ENCODE measurements at regions not wholly inside any gene's neighbourhood (a gene's known extent, or its start where the extent isn't known, plus 50 kb on each side); places are given as distances from the start of the nearest gene placed in this dataset.
"Not testable (repeated sequence)": the region's sequence is repeated elsewhere in the genome, so short reads cannot be mapped to it uniquely, and the experiment has no call there.

DNA sequence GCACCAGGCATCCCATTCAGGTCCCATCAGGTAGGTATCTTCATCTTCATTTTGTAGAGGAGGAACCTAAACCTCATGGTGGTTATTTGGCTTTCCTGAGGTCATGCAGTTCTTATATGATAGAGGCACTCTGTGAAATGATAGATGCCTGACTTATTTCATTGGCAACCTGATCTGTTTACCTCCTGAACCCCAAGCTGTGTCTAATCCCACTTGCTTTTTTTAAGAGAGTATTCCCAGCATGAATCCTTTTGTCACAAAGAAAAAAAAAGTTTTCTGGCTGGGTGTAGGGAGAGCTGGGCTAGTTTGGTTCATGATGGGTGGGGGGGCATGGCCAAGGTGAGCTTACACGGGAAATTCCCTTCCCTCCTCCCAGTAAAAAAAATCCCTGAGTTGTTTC is 154.2 kb downstream of the TENT5C start:
- Histone ChIP-seq H3K4me3 (ENCODE audit: low read length) (0 out of 2 replicates have a peak overlapping the region, but pooled peaks have one; percentile 13), H3K9ac (ENCODE audit: low read length) (peak overlapping the region; percentile 9; the same call in 1 of the 2 replicates), H3K27me3 (replicated peaks; ENCODE audit: insufficient read depth, low read length) (no peaks in the 10 kb centered on the region), H3K9me2 (replicated peaks; ENCODE audit: insufficient read depth, low read length) (no peaks in the 10 kb centered on the region), H3K36me3 (replicated peaks; ENCODE audit: insufficient read depth, low read length) (no peaks in the 10 kb centered on the region), H3K9me3 (replicated peaks; ENCODE audit: insufficient read depth, low read length) (no peaks in the 10 kb centered on the region), H3K4me2 (ENCODE audit: low read depth, low read length) (peak overlapping the region; percentile 83), H3F3A (ENCODE audit: insufficient read depth, low read length) (peaks cover 23% of the 10 kb centered on the region), H4K20me1 (ENCODE audit: insufficient read depth, low read length) (no peaks in the 10 kb centered on the region), H2AFZ (ENCODE audit: low read length) (no peak overlapping the region), H3K27ac (ENCODE audit: low read length) (peak overlapping the region; percentile 90), H3K79me2 (ENCODE audit: low read length) (peaks cover 32% of the 10 kb centered on the region), H3K4me1 (ENCODE audit: low read length) (peaks cover 35% of the 10 kb centered on the region)
- no peak for DNase-seq
- TF ChIP-seq EZH2phosphoT487 (IDR thresholded peaks at IDR 0.05; ENCODE audit: low read length): no peak
- TF ChIP-seq EZH2 (optimal IDR thresholded peaks at IDR 0.05; ENCODE audit: low read depth, low read length): no peak
- TF ChIP-seq, protein P1, sequence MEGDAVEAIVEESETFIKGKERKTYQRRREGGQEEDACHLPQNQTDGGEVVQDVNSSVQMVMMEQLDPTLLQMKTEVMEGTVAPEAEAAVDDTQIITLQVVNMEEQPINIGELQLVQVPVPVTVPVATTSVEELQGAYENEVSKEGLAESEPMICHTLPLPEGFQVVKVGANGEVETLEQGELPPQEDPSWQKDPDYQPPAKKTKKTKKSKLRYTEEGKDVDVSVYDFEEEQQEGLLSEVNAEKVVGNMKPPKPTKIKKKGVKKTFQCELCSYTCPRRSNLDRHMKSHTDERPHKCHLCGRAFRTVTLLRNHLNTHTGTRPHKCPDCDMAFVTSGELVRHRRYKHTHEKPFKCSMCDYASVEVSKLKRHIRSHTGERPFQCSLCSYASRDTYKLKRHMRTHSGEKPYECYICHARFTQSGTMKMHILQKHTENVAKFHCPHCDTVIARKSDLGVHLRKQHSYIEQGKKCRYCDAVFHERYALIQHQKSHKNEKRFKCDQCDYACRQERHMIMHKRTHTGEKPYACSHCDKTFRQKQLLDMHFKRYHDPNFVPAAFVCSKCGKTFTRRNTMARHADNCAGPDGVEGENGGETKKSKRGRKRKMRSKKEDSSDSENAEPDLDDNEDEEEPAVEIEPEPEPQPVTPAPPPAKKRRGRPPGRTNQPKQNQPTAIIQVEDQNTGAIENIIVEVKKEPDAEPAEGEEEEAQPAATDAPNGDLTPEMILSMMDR (IDR thresholded peaks at IDR 0.05; ENCODE audit: low read length): no peak

DNA sequence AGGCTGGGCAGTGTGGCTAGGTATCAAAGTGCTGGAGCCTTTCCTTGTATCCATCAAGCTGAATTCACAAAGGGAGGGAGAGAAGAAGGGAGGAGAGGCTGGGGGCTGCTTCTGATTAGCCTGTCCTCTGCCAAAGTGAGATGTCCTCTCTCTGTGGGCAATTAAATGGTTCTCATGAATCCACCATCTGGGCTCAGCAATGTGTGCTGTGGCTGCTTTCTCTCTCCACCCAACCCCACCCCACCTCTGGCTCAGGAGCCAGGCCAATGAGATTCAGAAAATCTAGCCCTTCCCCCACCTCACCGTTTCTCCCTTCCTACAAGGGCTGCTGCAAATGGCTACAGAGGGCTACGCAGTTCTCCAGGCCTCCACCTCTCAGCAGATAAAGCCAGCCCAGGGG is 154.6 kb downstream of the TENT5C start:
- Histone ChIP-seq H3F3A (ENCODE audit: insufficient read depth, low read length) (peaks cover 23% of the 10 kb centered on the region), H2AFZ (ENCODE audit: low read length) (0 out of 2 replicates have a peak overlapping the region, but pooled peaks have one; percentile 23), H3K27me3 (replicated peaks; ENCODE audit: insufficient read depth, low read length) (no peaks in the 10 kb centered on the region), H4K20me1 (ENCODE audit: insufficient read depth, low read length) (no peaks in the 10 kb centered on the region), H3K4me1 (ENCODE audit: low read length) (peaks cover 31% of the 10 kb centered on the region), H3K36me3 (replicated peaks; ENCODE audit: insufficient read depth, low read length) (no peaks in the 10 kb centered on the region), H3K4me3 (ENCODE audit: low read length) (0 out of 2 replicates have a peak overlapping the region, but pooled peaks have one; percentile 13), H3K79me2 (ENCODE audit: low read length) (peaks cover 32% of the 10 kb centered on the region), H3K4me2 (ENCODE audit: low read depth, low read length) (peak overlapping the region; percentile 83), H3K9me3 (replicated peaks; ENCODE audit: insufficient read depth, low read length) (no peaks in the 10 kb centered on the region), H3K27ac (ENCODE audit: low read length) (peak overlapping the region; percentile 90), H3K9ac (ENCODE audit: low read length) (peak overlapping the region; percentile 9; the same call in 1 of the 2 replicates), H3K9me2 (replicated peaks; ENCODE audit: insufficient read depth, low read length) (no peaks in the 10 kb centered on the region)
- TF ChIP-seq EZH2 (optimal IDR thresholded peaks at IDR 0.05; ENCODE audit: low read depth, low read length): no peak
- no peak for TF ChIP-seq EZH2phosphoT487 (IDR thresholded peaks at IDR 0.05; ENCODE audit: low read length)
- TF ChIP-seq, protein P1 (IDR thresholded peaks at IDR 0.05; ENCODE audit: low read length): no peak
- DNase-seq: peak; percentile 30

DNA sequence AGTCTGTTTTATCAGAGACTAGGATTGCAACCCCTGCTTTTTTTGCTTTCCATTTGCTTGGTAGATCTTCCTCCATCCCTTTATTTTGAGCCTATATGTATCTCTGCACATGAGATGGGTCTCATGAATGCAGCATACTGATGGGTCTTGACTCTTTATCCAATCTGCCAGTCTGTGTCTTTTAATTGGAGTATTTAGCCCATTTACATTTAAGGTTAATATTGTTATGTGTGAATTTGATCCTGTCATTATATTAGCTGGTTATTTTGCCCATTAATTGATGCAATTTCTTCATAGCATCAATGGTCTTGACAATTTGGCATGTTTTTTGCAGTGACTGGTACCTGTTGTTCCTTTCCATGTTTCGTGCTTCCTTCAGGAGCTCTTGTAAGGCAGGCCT is 161.7 kb downstream of the GDAP2 start:
- H3K4me1 ChIP-seq (ENCODE audit: low read length); H3K36me3 ChIP-seq (replicated peaks; ENCODE audit: insufficient read depth, low read length); H4K20me1 ChIP-seq (ENCODE audit: insufficient read depth, low read length); H3F3A ChIP-seq (ENCODE audit: insufficient read depth, low read length); DNase-seq; H3K9me3 ChIP-seq (replicated peaks; ENCODE audit: insufficient read depth, low read length); H3K27ac ChIP-seq (ENCODE audit: low read length); H3K4me3 ChIP-seq (ENCODE audit: low read length); H3K9ac ChIP-seq (ENCODE audit: low read length); H3K4me2 ChIP-seq (ENCODE audit: low read depth, low read length); H3K9me2 ChIP-seq (replicated peaks; ENCODE audit: insufficient read depth, low read length); H3K79me2 ChIP-seq (ENCODE audit: low read length); H3K27me3 ChIP-seq (replicated peaks; ENCODE audit: insufficient read depth, low read length); H2AFZ ChIP-seq (ENCODE audit: low read length): not testable (repeated sequence)

DNA sequence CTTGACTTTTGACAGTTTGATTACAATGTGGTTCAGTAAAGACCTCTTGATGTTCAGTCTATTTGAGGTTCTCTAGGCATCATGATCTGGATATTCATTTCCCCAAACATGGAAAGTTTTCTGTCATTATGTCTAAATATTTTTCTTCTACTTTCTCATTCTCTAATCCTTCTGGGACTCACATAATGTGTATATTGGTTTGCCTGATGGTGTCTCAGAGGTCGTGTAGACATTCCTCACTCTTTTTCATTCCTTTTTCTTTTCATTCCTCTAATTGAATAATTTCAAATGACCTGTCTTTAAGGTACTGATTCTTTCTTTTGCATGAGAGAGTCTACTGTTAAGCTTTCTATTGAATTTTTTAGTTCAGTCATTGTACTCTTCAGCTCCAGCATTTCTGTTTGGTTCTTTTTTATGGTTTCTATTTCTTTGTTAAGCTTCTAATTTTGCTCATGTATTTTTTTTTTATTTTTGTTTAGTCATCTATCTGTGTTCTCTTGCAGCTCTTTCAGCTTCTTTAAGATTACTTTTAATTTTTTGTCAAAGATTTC is 158.4 kb downstream of the GDAP2 start:
- H3K9me3 ChIP-seq (replicated peaks; ENCODE audit: insufficient read depth, low read length): no peaks in the 10 kb centered on the region
- H3K4me2 ChIP-seq (ENCODE audit: low read depth, low read length): no peak overlapping the region
- H2AFZ ChIP-seq (ENCODE audit: low read length): no peak overlapping the region
- no peak overlapping the region for H3K9ac ChIP-seq (ENCODE audit: low read length)
- no peaks in the 10 kb centered on the region for H3F3A ChIP-seq (ENCODE audit: insufficient read depth, low read length)
- TF ChIP-seq, protein P1 (IDR thresholded peaks at IDR 0.05; ENCODE audit: low read length): no peak
- TF ChIP-seq EZH2 (optimal IDR thresholded peaks at IDR 0.05; ENCODE audit: low read depth, low read length): no peak
- no peak for TF ChIP-seq EZH2phosphoT487 (IDR thresholded peaks at IDR 0.05; ENCODE audit: low read length)
- H3K27me3 ChIP-seq (replicated peaks; ENCODE audit: insufficient read depth, low read length): no peaks in the 10 kb centered on the region
- H3K27ac ChIP-seq (ENCODE audit: low read length): no peak overlapping the region
- H3K79me2 ChIP-seq (ENCODE audit: low read length): no peaks in the 10 kb centered on the region
- no peaks in the 10 kb centered on the region for H3K9me2 ChIP-seq (replicated peaks; ENCODE audit: insufficient read depth, low read length)
- H4K20me1 ChIP-seq (ENCODE audit: insufficient read depth, low read length): no peaks in the 10 kb centered on the region
- H3K36me3 ChIP-seq (replicated peaks; ENCODE audit: insufficient read depth, low read length): no peaks in the 10 kb centered on the region
- H3K4me1 ChIP-seq (ENCODE audit: low read length): no peaks in the 10 kb centered on the region
- no peak overlapping the region for H3K4me3 ChIP-seq (ENCODE audit: low read length)
- no peak for DNase-seq

Measured in MM.1S (cell line).